ENCODE measurements at regions not wholly inside any gene's neighbourhood (a gene's known extent, or its start where the extent isn't known, plus 50 kb on each side); places are given as distances from the start of the nearest gene placed in this dataset.

DNA sequence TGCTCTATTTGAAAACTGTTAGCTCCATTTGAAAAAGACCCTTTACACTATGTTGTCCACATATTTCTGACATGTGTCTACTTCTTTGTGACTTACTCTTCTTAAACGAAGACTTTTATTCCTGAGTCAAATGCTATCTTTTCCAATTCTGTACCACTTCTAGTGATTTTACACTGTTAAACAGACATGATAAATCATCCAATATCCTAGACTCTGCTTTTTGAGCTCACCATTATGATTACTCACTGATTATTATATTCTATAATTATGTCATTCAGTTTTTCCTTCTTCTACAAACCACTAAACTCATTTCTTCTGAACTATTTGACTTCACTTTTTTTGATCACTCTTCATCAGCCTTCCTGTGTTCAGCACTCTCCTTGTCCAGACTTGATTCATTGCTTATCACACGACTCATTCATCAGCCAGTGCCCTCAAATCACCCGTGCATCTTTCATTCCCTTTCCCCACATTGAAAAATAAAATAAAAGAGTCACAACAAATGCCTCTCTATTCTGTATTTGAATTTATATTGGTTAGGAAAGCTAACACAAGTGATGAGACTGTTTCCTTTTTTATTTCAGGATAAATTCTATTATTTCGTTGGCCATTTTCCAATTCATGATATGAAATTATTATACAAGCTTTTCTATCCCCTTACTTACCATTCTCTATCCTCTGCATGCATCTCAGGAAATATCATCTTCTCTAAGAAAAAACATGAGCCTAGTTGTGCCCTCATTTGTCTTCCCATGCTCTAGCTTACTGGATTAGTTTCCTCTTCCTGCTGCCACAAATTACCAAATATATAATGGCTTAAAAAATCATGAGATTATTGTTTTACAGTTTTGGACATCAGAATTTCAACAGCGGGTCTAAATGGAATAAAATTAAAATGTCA is 1482.1 kb upstream of the MIR17HG start:
- TF ChIP-seq, protein P1, sequence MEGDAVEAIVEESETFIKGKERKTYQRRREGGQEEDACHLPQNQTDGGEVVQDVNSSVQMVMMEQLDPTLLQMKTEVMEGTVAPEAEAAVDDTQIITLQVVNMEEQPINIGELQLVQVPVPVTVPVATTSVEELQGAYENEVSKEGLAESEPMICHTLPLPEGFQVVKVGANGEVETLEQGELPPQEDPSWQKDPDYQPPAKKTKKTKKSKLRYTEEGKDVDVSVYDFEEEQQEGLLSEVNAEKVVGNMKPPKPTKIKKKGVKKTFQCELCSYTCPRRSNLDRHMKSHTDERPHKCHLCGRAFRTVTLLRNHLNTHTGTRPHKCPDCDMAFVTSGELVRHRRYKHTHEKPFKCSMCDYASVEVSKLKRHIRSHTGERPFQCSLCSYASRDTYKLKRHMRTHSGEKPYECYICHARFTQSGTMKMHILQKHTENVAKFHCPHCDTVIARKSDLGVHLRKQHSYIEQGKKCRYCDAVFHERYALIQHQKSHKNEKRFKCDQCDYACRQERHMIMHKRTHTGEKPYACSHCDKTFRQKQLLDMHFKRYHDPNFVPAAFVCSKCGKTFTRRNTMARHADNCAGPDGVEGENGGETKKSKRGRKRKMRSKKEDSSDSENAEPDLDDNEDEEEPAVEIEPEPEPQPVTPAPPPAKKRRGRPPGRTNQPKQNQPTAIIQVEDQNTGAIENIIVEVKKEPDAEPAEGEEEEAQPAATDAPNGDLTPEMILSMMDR (IDR thresholded peaks at IDR 0.05; ENCODE audit: low read depth, low read length) = no peak

DNA sequence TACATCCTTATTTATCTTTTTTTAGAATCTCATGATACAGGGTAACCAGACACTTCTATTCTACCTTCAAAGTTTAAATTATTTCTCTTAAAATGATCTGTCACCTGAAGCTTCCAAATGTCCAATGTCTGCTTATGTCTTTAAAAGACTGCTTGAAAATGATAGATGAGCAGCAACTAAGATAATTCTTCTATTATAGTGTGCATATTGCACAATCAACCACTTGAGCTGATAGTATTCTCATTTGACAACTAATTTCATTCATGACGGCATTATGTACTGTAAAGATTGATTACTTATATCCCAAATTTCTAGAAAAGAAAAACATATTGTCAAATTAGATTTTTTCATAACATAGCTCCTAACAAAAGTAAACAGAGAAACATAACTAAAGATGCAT is 1478.2 kb upstream of the MIR17HG start:
- in situ Hi-C loops (cut with HindIII; ENCODE audit: low sequenced_read_pairs) = no loop called here
- DNase-seq (ENCODE audit: low read depth, low spot score) = no peak
- H3K4me3 ChIP-seq (ENCODE audit: low read depth, low read length) = no peak overlapping the region
- TF ChIP-seq, protein P1 (IDR thresholded peaks at IDR 0.05; ENCODE audit: low read depth, low read length) = no peak

More for the DNA sequence above, 1482.1 kb upstream of the MIR17HG start:
- H3K4me3 ChIP-seq (ENCODE audit: low read depth, low read length) = no peak overlapping the region
- DNase-seq (ENCODE audit: low read depth, low spot score) = no peak
- in situ Hi-C loops (cut with HindIII; ENCODE audit: low sequenced_read_pairs) = no loop called here

DNA sequence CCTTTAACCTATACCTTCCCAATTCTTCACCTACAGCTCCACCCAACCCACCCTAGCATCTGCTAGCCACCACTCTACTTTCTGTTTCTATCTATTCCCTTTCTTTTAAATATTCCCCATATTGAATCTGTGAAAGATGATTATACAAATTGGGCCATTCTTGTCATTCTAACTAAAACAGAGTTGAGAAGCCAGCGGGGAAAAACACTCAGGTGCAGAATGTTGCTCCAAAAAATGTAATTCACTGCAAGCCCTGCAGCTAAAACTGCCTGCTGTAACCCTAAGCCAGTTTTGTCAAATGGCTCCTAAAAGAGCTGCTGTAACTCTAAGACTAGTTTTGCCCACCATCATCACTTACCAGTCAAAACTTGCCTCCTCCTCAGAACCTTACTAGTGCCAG is 1468.6 kb upstream of the MIR17HG start:
- TF ChIP-seq, protein P1 (IDR thresholded peaks at IDR 0.05; ENCODE audit: low read depth, low read length) = no peak
- no peak overlapping the region for H3K4me3 ChIP-seq (ENCODE audit: low read depth, low read length)
- no peak for DNase-seq (ENCODE audit: low read depth, low spot score)
- in situ Hi-C loops (cut with HindIII; ENCODE audit: low sequenced_read_pairs) = no loop called here

DNA sequence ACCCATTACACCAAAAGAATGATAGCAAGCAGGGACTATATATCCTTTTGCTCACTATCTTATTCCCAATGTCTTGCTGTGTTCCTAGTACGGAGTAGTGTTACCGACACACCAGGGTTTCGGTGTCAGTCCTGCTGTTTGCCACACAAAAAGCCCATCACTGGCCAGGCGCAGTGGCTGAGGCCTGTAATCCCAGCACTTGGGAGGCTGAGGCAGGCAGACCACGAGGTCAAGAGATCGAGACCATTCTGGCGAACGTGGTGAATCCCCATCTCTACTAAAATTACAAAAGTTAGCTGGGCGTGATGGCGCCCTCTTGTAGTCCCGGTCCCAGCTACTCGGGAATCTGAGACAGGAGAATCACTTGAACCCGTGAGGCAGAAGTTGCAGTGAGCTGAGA is 1467.3 kb upstream of the MIR17HG start:
- in situ Hi-C loops (cut with HindIII; ENCODE audit: low sequenced_read_pairs) = no loop called here
- no peak for DNase-seq (ENCODE audit: low read depth, low spot score)
- TF ChIP-seq, protein P1 (IDR thresholded peaks at IDR 0.05; ENCODE audit: low read depth, low read length) = no peak
- no peak overlapping the region for H3K4me3 ChIP-seq (ENCODE audit: low read depth, low read length)

DNA sequence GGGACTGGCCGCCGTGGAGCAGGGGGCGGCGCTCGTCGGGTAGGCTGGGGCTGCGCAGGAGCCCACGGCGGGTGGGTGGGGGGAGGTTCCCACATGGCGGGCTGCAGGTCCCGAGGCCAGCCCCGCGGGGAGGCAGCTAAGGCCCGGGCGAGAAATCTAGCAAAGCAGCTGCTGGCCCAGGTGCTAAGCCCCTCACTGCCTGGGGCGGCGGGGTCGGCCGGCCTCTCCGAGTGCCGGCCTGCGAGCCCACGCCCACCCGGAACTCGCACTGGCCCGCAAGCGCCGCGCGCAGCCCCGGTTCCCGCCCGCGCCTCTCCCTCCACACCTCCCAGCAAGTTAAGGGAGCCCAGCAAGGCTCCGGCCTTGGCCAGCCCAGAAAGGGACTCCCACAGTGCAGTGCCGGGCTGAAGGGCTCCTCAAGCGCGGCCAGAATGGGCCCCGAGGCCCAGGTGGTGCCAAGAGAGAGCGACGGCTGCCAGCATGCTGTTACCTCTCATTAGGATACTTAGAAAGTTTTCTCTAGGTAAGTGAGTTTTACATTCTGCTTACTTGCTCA is 1463.5 kb upstream of the MIR17HG start:
- no peak for DNase-seq (ENCODE audit: low read depth, low spot score)
- TF ChIP-seq, protein P1 (IDR thresholded peaks at IDR 0.05; ENCODE audit: low read depth, low read length) = no peak
- in situ Hi-C loops (cut with HindIII; ENCODE audit: low sequenced_read_pairs) = no loop called here
- no peak overlapping the region for H3K4me3 ChIP-seq (ENCODE audit: low read depth, low read length)

DNA sequence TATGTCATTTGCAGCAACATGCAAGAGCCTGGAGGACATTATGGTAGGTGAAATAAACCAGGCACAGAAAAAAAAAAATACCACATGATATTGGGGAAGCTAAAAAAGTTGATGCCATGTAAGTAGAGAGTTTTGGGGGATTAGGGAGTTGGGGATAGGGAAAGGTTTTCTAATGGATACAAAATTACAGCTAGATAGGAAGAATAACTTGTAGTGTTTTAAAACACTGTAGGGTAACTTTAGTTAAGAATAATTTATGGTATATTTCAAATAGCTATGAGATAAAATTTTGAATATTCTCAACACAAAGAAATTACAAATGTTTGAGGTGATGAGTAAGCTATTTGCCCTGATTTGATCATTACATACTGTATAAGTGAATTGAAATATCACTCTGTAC is 1456.7 kb upstream of the MIR17HG start:
- TF ChIP-seq, protein P1 (IDR thresholded peaks at IDR 0.05; ENCODE audit: low read depth, low read length) = no peak
- H3K4me3 ChIP-seq (ENCODE audit: low read depth, low read length) = no peak overlapping the region
- DNase-seq (ENCODE audit: low read depth, low spot score) = no peak
- in situ Hi-C loops (cut with HindIII; ENCODE audit: low sequenced_read_pairs) = no loop called here

Measured in astrocyte of the spinal cord (primary cell).